Ovary (tissue), 3 donors: ENCODE measurements at regions not wholly inside any gene's neighbourhood (a gene's known extent, or its start where the extent isn't known, plus 50 kb on each side); places are given as distances from the start of the nearest gene placed in this dataset.

Experiments
- EP300 ChIP-seq: sonication (generic); formaldehyde crosslinking; IDR thresholded peaks from one replicate; pipeline ENCODE4 v1.6.1; 2017; ENCODE audit warnings: antibody characterized with exemption
- POLR2A ChIP-seq: fragments of 450-650 bp; IDR thresholded peaks from one replicate; pipeline ENCODE4 v1.6.1; 2017; ENCODE audit warnings: antibody characterized with exemption, mild to moderate bottlenecking, moderate library complexity
- TF ChIP-seq, protein P1 (sequence below), 3 donors: fragments of 450-650 bp in 2 of 3; fragments of 200-600 bp in 1 of 3; IDR thresholded peaks; one replicate each; pipeline versions ENCODE4 v1.5.1 to v1.8.0; 2016 to 2022; ENCODE audit warnings: antibody characterized with exemption in 3 of 3, mild to moderate bottlenecking in 1 of 3
- donor health status: DM: no; HTN: no; CAD: no.

DNA sequence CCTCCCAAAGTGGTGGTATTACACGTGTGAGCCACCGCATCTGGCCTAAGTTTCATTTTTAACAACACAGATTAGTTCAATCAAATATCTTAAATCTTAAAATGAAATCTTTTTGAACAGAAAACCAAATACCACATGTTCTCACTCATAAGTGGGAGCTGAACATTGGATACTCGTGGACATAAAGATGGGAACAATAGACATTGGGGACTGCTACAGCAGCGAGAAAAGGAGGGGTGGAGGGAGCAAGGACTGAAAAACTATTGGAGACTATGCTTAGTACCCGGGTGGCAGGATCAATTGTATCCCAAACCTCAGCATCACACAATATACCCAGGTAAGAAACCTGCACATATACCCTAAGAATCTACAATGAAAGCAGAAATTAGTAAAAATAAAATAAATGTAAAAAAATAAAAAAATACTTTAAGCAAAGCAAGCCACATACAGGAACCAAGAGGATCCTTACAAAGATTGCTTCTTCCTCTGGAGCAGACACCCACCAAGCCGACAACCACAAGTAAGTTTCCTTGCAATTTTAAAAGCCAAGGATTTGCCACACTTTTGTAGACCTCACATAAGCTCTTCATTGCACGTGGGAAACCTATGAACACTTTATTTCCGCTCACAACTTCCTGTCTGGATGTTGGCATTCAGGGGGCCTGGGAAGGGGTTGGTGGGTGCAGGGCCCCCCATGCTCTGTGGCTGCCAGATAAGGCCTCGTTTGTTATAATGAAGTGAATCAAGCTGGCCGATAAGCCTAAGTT is 147.9 kb downstream of the MYCN start:
- TF ChIP-seq, protein P1, sequence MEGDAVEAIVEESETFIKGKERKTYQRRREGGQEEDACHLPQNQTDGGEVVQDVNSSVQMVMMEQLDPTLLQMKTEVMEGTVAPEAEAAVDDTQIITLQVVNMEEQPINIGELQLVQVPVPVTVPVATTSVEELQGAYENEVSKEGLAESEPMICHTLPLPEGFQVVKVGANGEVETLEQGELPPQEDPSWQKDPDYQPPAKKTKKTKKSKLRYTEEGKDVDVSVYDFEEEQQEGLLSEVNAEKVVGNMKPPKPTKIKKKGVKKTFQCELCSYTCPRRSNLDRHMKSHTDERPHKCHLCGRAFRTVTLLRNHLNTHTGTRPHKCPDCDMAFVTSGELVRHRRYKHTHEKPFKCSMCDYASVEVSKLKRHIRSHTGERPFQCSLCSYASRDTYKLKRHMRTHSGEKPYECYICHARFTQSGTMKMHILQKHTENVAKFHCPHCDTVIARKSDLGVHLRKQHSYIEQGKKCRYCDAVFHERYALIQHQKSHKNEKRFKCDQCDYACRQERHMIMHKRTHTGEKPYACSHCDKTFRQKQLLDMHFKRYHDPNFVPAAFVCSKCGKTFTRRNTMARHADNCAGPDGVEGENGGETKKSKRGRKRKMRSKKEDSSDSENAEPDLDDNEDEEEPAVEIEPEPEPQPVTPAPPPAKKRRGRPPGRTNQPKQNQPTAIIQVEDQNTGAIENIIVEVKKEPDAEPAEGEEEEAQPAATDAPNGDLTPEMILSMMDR (IDR thresholded peaks at IDR 0.05), result no peak
- TF ChIP-seq POLR2A, result no peak
- no peak for TF ChIP-seq EP300
